HG03442 (cell line): ENCODE measurements at regions not wholly inside any gene's neighbourhood (a gene's known extent, or its start where the extent isn't known, plus 50 kb on each side); places are given as distances from the start of the nearest gene placed in this dataset.

ENCODE experiments used
- ATAC-seq: cut with Tn5 transposase; IDR thresholded peaks from one replicate; pipeline ENCODE4 v1.9.1; 2021; ENCODE audit warnings: mild to moderate bottlenecking, moderate library complexity; ENCODE audit not compliant: unreplicated experiment

GRCh38 chr6:157769776-157770426 lies 53.1 kb upstream of the SNX9 start:
- ATAC-seq, result no peak

DNA sequence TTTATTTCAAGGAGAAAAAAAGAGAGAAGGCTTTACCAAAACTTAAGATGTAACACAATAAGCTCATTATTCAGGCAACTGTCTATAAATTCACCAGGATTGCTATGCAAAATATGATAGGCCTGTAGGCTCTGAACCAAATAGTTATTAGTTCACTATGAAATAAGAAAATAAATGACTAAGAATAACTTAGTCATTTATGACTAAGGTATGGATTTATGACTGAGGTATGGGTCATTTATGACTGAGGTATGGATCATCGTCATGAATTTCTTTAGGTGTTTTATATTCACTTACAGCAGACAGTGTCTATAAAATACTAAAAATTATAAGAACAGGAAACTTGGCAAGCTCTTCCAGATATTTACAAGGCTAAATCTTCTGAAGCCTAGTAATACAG lies 52.1 kb upstream of the SNX9 start:
- no peak for ATAC-seq

GRCh38 chr6:157772820-157773219 lies 50.2 kb upstream of the SNX9 start:
- ATAC-seq, result no peak
